SK-N-SH (cell line): ENCODE measurements at regions not wholly inside any gene's neighbourhood (a gene's known extent, or its start where the extent isn't known, plus 50 kb on each side); places are given as distances from the start of the nearest gene placed in this dataset.

ENCODE experiments used
- CHD2 ChIP-seq: fragments of 150-350 bp; IDR thresholded peaks from 2 replicates; pipeline ENCODE4 v1.6.1; 2018; ENCODE audit warnings: low read length; ENCODE audit not compliant: partially characterized antibody
- GABPA ChIP-seq: IDR thresholded peaks from 2 replicates; pipeline ENCODE4 v1.4.0; 2012; ENCODE audit warnings: low read depth, mild to moderate bottlenecking
- GATA2 ChIP-seq: sonication (generic); formaldehyde crosslinking; IDR thresholded peaks from 2 replicates; pipeline ENCODE4 v1.5.0; 2020; ENCODE audit warnings: mild to moderate bottlenecking, missing genetic modification reagents
- NFIC ChIP-seq: IDR thresholded peaks from 2 replicates; pipeline ENCODE4 v1.4.0; 2012; ENCODE audit warnings: borderline replicate concordance
- RXRA ChIP-seq: IDR thresholded peaks from 2 replicates; pipeline ENCODE4 v1.4.0; 2012; ENCODE audit warnings: low read depth, mild to moderate bottlenecking, borderline replicate concordance
- TAF1 ChIP-seq: IDR thresholded peaks from 2 replicates; pipeline ENCODE4 v1.6.1; 2012; ENCODE audit warnings: low read depth, mild to moderate bottlenecking, low read length, moderate library complexity, borderline replicate concordance
- TCF12 ChIP-seq: IDR thresholded peaks from 2 replicates; pipeline ENCODE4 v1.4.0; 2012
- TF ChIP-seq, protein P1 (sequence below): fragments of 200-600 bp; sonication (generic); IDR thresholded peaks from 2 replicates; pipeline ENCODE4 v1.6.1; 2017; ENCODE audit warnings: antibody characterized with exemption, mild to moderate bottlenecking, moderate library complexity
- TF ChIP-seq, protein P2 (sequence below): IDR thresholded peaks from 2 replicates; pipeline ENCODE4 v1.4.0; 2012; ENCODE audit warnings: low read depth, borderline replicate concordance
- TF ChIP-seq, protein P3 (sequence below): IDR thresholded peaks from 2 replicates; pipeline ENCODE4 v1.6.1; 2012; ENCODE audit warnings: mild to moderate bottlenecking, low read depth, low read length, moderate library complexity

- TF ChIP-seq GATA2 (CRISPR knock-in tag) (no peak), GABPA (no peak), TCF12 (no peak), TAF1 (no peak), RXRA (no peak), CHD2 (no peak), NFIC (no peak)
- TF ChIP-seq, protein P1, sequence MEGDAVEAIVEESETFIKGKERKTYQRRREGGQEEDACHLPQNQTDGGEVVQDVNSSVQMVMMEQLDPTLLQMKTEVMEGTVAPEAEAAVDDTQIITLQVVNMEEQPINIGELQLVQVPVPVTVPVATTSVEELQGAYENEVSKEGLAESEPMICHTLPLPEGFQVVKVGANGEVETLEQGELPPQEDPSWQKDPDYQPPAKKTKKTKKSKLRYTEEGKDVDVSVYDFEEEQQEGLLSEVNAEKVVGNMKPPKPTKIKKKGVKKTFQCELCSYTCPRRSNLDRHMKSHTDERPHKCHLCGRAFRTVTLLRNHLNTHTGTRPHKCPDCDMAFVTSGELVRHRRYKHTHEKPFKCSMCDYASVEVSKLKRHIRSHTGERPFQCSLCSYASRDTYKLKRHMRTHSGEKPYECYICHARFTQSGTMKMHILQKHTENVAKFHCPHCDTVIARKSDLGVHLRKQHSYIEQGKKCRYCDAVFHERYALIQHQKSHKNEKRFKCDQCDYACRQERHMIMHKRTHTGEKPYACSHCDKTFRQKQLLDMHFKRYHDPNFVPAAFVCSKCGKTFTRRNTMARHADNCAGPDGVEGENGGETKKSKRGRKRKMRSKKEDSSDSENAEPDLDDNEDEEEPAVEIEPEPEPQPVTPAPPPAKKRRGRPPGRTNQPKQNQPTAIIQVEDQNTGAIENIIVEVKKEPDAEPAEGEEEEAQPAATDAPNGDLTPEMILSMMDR: no peak
- TF ChIP-seq, protein P2, sequence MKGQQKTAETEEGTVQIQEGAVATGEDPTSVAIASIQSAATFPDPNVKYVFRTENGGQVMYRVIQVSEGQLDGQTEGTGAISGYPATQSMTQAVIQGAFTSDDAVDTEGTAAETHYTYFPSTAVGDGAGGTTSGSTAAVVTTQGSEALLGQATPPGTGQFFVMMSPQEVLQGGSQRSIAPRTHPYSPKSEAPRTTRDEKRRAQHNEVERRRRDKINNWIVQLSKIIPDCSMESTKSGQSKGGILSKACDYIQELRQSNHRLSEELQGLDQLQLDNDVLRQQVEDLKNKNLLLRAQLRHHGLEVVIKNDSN: no peak
- TF ChIP-seq, protein P3, sequence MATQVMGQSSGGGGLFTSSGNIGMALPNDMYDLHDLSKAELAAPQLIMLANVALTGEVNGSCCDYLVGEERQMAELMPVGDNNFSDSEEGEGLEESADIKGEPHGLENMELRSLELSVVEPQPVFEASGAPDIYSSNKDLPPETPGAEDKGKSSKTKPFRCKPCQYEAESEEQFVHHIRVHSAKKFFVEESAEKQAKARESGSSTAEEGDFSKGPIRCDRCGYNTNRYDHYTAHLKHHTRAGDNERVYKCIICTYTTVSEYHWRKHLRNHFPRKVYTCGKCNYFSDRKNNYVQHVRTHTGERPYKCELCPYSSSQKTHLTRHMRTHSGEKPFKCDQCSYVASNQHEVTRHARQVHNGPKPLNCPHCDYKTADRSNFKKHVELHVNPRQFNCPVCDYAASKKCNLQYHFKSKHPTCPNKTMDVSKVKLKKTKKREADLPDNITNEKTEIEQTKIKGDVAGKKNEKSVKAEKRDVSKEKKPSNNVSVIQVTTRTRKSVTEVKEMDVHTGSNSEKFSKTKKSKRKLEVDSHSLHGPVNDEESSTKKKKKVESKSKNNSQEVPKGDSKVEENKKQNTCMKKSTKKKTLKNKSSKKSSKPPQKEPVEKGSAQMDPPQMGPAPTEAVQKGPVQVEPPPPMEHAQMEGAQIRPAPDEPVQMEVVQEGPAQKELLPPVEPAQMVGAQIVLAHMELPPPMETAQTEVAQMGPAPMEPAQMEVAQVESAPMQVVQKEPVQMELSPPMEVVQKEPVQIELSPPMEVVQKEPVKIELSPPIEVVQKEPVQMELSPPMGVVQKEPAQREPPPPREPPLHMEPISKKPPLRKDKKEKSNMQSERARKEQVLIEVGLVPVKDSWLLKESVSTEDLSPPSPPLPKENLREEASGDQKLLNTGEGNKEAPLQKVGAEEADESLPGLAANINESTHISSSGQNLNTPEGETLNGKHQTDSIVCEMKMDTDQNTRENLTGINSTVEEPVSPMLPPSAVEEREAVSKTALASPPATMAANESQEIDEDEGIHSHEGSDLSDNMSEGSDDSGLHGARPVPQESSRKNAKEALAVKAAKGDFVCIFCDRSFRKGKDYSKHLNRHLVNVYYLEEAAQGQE: no peak
Measured at GRCh38 chr2:101614127-101614759, 83.3 kb upstream of the MAP4K4 start.
